Epithelial cell of proximal tubule (primary cell): ENCODE measurements at regions not wholly inside any gene's neighbourhood (a gene's known extent, or its start where the extent isn't known, plus 50 kb on each side); places are given as distances from the start of the nearest gene placed in this dataset.
"Not testable (repeated sequence)": the region's sequence is repeated elsewhere in the genome, so short reads cannot be mapped to it uniquely, and the experiment has no call there.

ENCODE experiments used
- DNase-seq: peaks from one replicate; pipeline ENCODE4 v3.0.0-alpha.2; 2011; ENCODE audit warnings: low read depth
- H3K4me3 ChIP-seq: 2 replicates; pipeline ENCODE4 v1.5.1; 2011; ENCODE audit warnings: low read depth, mild to moderate bottlenecking, low read length
- TF ChIP-seq, protein P1 (sequence below): conservative IDR thresholded peaks from 2 replicates; pipeline ENCODE4 v1.5.1; 2012; ENCODE audit warnings: low read depth, mild to moderate bottlenecking, low read length

DNA sequence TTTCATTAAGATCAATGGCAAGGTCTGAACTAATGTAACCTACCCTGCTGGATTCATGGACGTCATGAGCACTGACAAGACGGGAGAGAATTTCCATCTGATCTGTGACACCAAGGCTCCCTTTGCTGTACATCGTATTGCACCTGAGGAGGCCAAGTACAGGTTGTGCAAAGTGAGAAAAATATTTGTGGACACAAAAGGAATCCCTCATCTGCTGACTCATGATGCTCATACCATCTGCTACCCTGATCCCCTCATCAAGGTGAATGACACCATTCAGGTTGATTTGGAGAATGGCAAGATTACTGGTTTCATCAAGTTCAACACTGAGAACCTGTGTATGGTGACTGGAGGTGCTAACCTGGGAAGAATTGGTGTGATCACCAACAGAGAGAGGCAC is 82.3 kb upstream of the NDUFV2 start:
- no peak for DNase-seq

DNA sequence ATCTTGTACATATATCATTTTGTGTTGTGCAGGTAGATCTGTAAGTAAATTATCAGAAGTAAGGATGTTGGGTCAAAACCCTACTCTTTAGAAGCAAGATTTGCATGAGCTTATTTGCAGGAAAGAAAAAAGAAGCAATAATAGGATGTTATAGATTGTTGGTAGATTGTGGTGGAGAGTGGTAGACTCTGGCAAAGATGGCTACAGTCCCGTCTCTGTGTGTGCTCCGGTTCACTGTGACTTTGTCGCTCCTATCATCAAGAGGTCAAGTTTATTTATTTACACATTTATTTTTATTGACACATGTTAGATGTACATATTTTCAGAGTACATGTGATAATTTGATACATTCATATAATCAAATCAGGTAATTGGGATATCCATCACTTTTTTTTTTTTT is 81.0 kb upstream of the NDUFV2 start:
- H3K4me3 ChIP-seq: no peak overlapping the region
- TF ChIP-seq, protein P1, sequence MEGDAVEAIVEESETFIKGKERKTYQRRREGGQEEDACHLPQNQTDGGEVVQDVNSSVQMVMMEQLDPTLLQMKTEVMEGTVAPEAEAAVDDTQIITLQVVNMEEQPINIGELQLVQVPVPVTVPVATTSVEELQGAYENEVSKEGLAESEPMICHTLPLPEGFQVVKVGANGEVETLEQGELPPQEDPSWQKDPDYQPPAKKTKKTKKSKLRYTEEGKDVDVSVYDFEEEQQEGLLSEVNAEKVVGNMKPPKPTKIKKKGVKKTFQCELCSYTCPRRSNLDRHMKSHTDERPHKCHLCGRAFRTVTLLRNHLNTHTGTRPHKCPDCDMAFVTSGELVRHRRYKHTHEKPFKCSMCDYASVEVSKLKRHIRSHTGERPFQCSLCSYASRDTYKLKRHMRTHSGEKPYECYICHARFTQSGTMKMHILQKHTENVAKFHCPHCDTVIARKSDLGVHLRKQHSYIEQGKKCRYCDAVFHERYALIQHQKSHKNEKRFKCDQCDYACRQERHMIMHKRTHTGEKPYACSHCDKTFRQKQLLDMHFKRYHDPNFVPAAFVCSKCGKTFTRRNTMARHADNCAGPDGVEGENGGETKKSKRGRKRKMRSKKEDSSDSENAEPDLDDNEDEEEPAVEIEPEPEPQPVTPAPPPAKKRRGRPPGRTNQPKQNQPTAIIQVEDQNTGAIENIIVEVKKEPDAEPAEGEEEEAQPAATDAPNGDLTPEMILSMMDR: no peak
- DNase-seq: no peak

More for the DNA sequence above, 82.3 kb upstream of the NDUFV2 start:
- no peak overlapping the region for H3K4me3 ChIP-seq
- TF ChIP-seq, protein P1: no peak

GRCh38 chr18:9022397-9023155 is 79.9 kb upstream of the NDUFV2 start:
- DNase-seq: no peak
- TF ChIP-seq, protein P1: no peak
- no peak overlapping the region for H3K4me3 ChIP-seq

DNA sequence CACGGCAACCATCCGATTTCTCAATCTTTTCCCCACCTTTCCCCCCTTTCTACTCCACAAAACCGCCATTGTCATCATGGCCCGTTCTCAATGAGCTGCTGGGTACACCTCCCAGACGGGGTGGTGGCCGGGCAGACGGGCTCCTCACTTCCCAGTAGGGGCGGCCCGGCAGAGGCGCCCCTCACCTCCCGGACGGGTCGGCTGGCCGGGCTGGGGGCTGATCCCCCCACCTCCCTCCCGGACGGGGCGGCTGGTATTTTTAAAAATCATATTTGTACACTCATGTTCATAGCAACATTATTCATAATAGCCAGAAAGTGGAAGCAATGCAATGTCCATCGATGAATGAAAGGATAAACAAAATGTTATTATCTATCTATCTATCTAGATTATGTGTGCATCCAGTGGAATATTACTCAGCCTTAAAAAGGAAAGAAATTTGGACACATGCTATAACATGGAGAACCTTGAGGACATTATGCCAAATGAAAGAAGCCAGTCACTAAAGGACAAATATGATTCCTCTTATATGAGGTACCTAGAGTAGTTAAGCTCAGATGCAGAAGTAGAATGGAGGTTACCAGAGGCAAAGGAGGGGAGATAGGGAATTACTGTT is 78.4 kb upstream of the NDUFV2 start:
- not testable (repeated sequence) for H3K4me3 ChIP-seq, DNase-seq

DNA sequence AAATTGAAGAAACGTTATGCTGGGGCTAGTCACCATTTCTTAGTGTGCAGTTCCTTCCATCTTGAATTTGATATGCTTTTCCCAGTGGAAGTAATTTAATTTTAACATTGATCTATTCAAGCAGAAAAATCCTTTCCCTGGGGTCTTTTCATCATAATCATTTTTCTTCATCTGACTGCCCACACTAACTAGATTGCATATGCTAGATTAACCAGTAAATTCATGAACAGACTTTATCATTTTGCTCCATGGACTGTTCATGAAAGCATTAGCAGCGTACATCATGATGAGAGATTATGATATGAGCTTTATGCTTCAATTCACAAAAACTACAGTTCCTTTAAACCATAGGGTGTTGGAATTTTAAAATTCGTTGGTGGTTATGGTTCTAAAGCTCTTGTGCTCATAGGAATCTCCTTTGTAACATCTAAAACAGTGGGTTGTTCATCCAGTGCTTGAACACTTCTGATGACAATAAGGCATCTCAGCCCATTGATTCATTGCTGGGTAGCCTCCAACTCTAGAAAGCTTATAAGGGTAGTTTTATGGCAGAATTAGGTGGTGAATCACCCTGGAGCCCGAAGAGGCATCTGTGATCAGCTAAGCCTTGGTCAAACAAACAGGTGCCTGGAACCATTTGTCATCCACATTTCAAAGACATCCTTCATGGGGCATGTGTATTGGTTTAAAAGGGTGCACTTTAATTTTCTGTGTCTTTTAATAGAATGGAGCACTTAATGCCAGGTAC is 77.2 kb upstream of the NDUFV2 start:
- DNase-seq: no peak
- TF ChIP-seq, protein P1: no peak
- H3K4me3 ChIP-seq: no peak overlapping the region

DNA sequence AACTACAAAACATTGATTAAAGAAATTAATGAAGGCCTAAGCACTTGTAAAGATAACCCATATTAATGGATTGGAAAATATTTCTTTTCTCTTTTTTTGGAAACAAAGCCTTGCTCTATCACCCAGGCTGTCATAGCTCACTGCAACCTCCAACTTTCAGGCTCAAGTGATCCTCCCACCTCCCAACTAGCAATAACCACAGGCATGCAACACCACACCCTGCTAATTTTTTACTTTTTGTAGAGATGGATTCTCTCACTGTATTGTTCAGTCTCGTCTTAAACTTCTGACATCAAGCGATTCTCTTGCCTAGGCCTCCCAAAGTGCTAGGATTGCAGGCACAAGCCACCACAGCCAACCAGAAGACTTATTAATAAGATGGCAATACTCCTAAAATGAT is 73.4 kb upstream of the NDUFV2 start:
- TF ChIP-seq, protein P1: no peak
- DNase-seq: no peak
- H3K4me3 ChIP-seq: no peak overlapping the region

DNA sequence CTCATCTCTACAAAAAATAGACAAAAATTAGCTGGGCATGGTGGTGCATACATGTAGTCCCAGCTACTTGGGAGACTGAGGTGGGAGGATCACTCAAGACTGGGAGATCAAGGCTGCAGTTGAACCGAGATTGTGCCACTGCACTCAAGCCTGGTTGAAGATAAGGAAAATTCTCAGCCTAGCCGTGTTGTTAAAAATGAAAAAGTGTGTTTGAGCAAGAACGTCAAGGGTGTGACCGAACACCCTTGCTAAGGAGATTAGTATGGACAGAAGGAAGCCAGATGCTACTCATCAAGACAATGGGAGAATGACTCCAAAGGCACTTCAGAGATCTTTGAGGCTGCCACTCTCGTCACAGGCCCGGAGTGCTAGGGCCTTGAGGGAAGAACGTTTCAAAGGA is 70.0 kb upstream of the NDUFV2 start:
- H3K4me3 ChIP-seq: no peak overlapping the region
- no peak for DNase-seq
- TF ChIP-seq, protein P1: no peak
